Astrocyte of the cerebellum (primary cell): ENCODE measurements at regions not wholly inside any gene's neighbourhood (a gene's known extent, or its start where the extent isn't known, plus 50 kb on each side); places are given as distances from the start of the nearest gene placed in this dataset.

Source experiments
- DNase-seq: peaks from one replicate; pipeline ENCODE4 v3.0.0-alpha.2; 2011; ENCODE audit warnings: low read depth
- H3K4me3 ChIP-seq: 2 replicates; pipeline ENCODE4 v1.5.1; 2011; ENCODE audit warnings: mild to moderate bottlenecking, low read depth, low read length, moderate library complexity
- CTCF ChIP-seq: IDR thresholded peaks from 2 replicates; pipeline ENCODE4 v1.5.1; 2012; ENCODE audit warnings: low read length, low read depth, moderate library complexity, mild to moderate bottlenecking; ENCODE audit errors: missing control alignments
- in situ Hi-C: cut with HindIII; loops from 2 replicates; pipeline ENCODE4 v1.10.0; 2017; ENCODE audit warnings: low sequenced_read_pairs

- DNase-seq: no peak
- H3K4me3 ChIP-seq: no peak overlapping the region
- TF ChIP-seq CTCF: no peak
- in situ Hi-C loops: no loop called here
Observed at GRCh38 chr5:103446813-103447212, 115.8 kb downstream of the NUDT12 start.

GRCh38 chr5:103445426-103446035, 117.1 kb downstream of the NUDT12 start:
- no peak overlapping the region for H3K4me3 ChIP-seq
- in situ Hi-C loops: no loop called here
- no peak for DNase-seq
- TF ChIP-seq CTCF: no peak

- no peak for TF ChIP-seq CTCF
- H3K4me3 ChIP-seq: no peak overlapping the region
- in situ Hi-C loops: no loop called here
- no peak for DNase-seq
Observed at GRCh38 chr5:103444333-103445038, 118.1 kb downstream of the NUDT12 start.

GRCh38 chr5:103442750-103443149, 119.8 kb downstream of the NUDT12 start:
- in situ Hi-C loops: no loop called here
- no peak for DNase-seq
- no peak for TF ChIP-seq CTCF
- H3K4me3 ChIP-seq: no peak overlapping the region

- DNase-seq: no peak
- in situ Hi-C loops: no loop called here
- no peak overlapping the region for H3K4me3 ChIP-seq
- TF ChIP-seq CTCF: peak; percentile 13
Observed at GRCh38 chr5:103441523-103441922, 121.1 kb downstream of the NUDT12 start.

- DNase-seq: no peak
- H3K4me3 ChIP-seq: no peak overlapping the region
- in situ Hi-C loops: no loop called here
- TF ChIP-seq CTCF: no peak
Observed at GRCh38 chr5:103439007-103439406, 123.6 kb downstream of the NUDT12 start.
